IMR-90 (cell line): ENCODE measurements at regions not wholly inside any gene's neighbourhood (a gene's known extent, or its start where the extent isn't known, plus 50 kb on each side); places are given as distances from the start of the nearest gene placed in this dataset.

ENCODE experiments used
- BHLHE40 ChIP-seq: fragments of 150-350 bp; IDR thresholded peaks from 2 replicates; pipeline ENCODE4 v1.6.1; 2016; ENCODE audit warnings: mild to moderate bottlenecking, low read depth, low read length
- POLR2A ChIP-seq: IDR thresholded peaks from 2 replicates; pipeline ENCODE4 v1.6.1; 2012; ENCODE audit warnings: mild to moderate bottlenecking, low read depth, low read length
- TF ChIP-seq, protein P1 (sequence below): conservative IDR thresholded peaks from 2 replicates; pipeline ENCODE4 v1.5.1; 2012; ENCODE audit warnings: mild to moderate bottlenecking, low read depth, low read length, improper control_type of control experiment

DNA sequence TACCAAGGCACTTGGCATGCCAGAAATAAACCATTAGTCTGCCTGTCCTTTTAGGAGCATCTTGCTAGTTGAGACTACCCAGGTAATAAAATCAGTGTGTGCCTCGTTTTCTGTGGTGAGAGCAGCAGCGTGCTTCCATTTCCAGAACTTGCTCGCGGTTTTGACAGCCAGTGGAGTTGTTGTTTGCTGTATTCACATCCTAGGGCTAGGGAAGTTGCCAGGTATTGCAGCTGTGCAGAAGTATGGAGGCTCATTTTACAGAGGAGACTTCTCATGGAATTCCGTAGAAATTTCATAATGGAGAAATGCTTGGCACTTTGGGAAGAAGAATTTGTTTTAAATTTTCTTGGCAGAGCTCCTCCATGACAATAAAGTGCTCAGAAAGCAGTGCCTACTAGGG is 1355.1 kb upstream of the ZEB2 start:
- TF ChIP-seq BHLHE40 (no peak), POLR2A (no peak)
- TF ChIP-seq, protein P1, sequence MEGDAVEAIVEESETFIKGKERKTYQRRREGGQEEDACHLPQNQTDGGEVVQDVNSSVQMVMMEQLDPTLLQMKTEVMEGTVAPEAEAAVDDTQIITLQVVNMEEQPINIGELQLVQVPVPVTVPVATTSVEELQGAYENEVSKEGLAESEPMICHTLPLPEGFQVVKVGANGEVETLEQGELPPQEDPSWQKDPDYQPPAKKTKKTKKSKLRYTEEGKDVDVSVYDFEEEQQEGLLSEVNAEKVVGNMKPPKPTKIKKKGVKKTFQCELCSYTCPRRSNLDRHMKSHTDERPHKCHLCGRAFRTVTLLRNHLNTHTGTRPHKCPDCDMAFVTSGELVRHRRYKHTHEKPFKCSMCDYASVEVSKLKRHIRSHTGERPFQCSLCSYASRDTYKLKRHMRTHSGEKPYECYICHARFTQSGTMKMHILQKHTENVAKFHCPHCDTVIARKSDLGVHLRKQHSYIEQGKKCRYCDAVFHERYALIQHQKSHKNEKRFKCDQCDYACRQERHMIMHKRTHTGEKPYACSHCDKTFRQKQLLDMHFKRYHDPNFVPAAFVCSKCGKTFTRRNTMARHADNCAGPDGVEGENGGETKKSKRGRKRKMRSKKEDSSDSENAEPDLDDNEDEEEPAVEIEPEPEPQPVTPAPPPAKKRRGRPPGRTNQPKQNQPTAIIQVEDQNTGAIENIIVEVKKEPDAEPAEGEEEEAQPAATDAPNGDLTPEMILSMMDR = no peak
